ENCODE measurements at regions not wholly inside any gene's neighbourhood (a gene's known extent, or its start where the extent isn't known, plus 50 kb on each side); places are given as distances from the start of the nearest gene placed in this dataset.
"Not testable (repeated sequence)": the region's sequence is repeated elsewhere in the genome, so short reads cannot be mapped to it uniquely, and the experiment has no call there.

GRCh38 chr6:139711804-139712585, 337.5 kb upstream of the CITED2 start:
- DNase-seq: no peak

GRCh38 chr6:139710556-139710955, 336.1 kb upstream of the CITED2 start:
- no peak for DNase-seq

- no peak for DNase-seq
Measured at GRCh38 chr6:139708337-139709199, 334.1 kb upstream of the CITED2 start.

DNA sequence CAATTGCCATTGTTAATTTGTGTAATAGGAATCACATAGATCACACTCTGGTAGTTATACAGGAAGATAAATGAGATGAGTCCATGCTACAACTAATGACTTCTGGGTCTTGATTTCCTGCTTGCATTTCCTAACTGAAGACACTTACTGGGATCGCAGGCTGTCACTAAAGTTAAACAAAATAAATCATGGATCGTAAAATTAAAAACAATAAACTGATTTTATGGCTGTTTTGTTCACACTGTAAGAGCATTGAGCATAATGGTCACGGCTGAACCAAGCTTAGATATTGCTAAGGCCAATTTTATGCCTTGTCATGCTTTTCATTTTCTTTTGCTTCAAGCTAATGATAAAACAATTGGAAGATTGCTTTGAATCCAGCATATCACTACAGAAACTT, 332.5 kb upstream of the CITED2 start:
- no peak for DNase-seq

DNA sequence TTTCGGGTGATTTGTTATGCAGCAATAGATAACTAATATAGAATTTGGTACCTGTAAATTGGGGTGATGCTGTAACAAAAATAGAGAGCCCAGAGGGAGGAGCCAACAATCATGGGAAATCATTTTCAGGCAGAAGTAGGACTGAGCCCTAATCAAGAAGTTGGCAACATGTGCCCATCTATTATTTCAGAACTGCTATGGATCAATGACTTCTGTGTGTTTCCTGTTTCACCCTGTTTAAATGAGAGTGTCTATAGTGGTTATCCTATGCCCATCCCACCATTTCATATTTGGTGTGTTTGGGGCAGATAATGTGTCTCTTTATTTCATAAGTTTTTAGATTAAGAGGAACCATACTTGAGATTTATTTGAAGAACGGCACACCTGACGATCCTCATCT, 330.8 kb upstream of the CITED2 start:
- DNase-seq: no peak

DNA sequence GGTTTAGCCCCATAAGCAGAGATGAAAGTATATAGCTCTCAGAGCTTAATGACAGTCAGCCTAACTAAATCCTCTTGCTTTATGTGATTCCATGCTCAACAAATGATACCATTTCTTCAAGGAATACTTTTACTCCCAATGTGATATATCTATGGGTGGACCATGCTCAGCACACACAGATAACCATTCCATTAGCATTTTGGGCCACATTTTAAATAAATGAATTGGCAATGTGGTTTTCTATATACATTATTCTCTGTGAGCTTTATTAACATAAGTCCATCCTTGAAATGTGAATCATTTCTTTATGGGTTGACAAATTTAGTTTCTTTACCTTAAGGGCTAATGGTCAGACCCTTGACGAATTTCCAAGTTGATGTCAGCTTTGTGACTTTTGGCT, 329.3 kb upstream of the CITED2 start:
- no peak for DNase-seq

DNA sequence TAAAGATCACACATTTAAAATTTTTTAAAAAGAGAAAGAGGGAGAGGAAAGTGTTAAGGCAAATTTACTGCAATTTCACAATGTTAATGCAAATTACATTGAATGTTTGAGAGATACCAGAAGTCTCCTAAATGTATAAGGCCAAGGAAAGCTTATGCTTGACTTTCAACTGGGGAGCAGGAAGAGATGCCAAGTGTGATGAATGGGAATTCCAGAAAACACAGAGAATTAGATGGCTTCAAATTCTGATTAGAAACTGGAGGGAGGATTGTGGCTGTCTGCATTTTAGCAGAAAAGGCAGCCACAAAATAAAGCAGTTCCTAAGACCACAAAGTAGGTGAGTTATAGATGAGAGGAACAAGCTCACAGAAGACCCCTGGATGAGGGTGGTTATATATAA, 328.3 kb upstream of the CITED2 start:
- no peak for DNase-seq

- no peak for DNase-seq
Measured at GRCh38 chr6:139701695-139702094, 327.2 kb upstream of the CITED2 start.

- no peak for DNase-seq
Measured at GRCh38 chr6:139701003-139701402, 326.6 kb upstream of the CITED2 start.

GRCh38 chr6:139699911-139700310, 325.5 kb upstream of the CITED2 start:
- no peak for DNase-seq

- DNase-seq: no peak
Measured at GRCh38 chr6:139699335-139699734, 324.9 kb upstream of the CITED2 start.

- no peak for DNase-seq
Measured at GRCh38 chr6:139698526-139699176, 324.2 kb upstream of the CITED2 start.

DNA sequence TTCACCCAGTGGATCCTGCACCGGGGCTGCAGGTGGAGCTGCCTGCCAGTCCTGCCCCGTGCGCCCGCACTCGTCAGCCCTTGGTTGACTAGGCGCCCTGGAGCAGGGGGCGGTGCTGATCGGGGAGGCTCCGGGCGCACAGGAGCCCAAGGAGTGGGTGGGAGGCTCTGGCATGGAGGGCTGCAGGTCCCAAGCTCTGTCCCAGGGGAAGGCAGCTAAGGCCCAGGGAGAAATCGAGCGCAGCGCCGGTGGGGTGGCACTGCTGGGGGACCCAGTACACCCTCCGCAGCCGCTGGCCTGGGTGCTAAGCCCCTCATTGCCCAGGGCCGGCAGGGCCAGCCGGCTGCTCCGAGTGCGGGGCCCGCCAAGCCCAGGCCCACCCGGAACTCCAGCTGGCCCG, 323.4 kb upstream of the CITED2 start:
- not testable (repeated sequence) for DNase-seq

DNA sequence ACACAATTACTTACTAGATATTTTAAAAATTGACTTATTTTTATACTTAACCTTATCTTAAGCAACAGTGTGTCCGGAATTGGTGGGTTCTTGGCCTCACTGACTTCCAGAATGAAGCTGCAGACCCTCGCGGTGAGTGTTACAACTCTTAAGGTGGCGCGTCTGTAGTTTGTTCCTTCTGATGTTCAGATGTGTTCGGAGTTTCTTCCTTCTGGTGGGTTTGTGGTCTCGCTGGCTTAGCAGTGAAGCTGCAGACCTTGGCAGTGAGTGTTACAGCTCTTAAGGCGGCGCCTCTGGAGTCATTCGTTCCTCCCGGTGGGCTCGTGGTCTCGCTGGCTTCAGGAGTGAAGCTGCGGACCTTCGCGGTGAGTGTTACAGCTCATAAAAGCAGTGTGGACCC, 322.5 kb upstream of the CITED2 start:
- DNase-seq: not testable (repeated sequence)

DNA sequence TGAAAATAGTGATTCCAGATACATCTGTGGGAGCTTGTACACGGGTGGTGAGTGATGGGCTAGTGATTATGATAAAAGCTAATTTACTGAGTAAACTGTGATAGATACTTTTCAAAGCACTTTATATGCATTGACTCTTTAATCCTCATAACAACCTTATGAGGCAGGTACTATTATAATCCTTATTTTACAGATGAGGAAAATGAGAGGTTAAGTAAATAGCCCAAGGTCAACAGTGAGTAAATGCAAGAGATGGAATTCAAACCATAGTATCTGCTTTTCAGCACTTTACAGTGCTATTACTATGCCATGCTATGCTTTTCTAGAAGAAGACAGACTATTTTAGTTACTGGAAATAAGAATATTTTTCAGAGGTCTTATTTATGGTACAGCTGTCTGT, 320.9 kb upstream of the CITED2 start:
- DNase-seq: no peak

GRCh38 chr6:139693735-139694134, 319.3 kb upstream of the CITED2 start:
- no peak for DNase-seq

DNA sequence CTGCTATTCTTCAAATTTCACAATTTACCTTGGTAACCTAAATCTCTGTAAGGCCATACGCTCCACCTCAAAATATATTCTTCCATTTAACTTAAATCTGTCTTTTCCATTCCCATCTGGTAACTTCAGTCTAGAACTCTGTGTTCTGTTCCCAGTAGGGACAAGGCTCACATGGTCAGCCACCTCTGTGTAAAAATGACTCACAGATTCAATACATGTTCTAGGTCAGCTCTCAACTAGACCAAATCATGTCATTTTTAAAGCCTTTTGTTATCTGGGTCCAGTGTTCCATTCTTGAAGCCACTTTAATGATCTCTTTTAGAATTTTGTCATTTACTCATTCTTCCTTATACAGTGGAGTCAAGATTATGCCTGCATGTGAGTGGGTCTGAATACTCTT, 315.6 kb upstream of the CITED2 start:
- DNase-seq: no peak

GRCh38 chr6:139687055-139687454, 312.6 kb upstream of the CITED2 start:
- DNase-seq: no peak

- DNase-seq: no peak
Measured at GRCh38 chr6:139686308-139686707, 311.9 kb upstream of the CITED2 start.

DNA sequence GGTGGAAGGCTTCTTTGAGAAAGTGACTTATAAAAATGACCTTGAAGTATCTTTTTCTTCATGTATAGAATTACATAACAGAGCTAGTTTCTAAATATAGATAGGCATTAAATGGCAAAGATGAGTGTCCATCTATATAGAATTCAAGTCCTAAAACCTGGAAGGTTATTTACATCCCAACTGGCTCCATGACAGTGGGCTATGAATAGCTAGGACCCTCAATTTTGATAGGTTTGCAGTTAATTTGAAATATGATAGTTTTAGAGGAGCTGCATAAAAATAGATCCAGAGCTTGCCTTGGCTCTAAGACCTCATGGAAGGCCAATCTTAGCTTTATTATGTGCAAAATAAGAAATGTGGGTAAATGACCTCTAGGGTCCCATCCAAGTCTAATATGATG, 310.6 kb upstream of the CITED2 start:
- DNase-seq: no peak

GRCh38 chr6:139680819-139681218, 306.4 kb upstream of the CITED2 start:
- no peak for DNase-seq

- no peak for DNase-seq
Measured at GRCh38 chr6:139679516-139680179, 305.2 kb upstream of the CITED2 start.

- no peak for DNase-seq
Measured at GRCh38 chr6:139676718-139677117, 302.3 kb upstream of the CITED2 start.
